Calu3 (cell line): ENCODE measurements at regions not wholly inside any gene's neighbourhood (a gene's known extent, or its start where the extent isn't known, plus 50 kb on each side); places are given as distances from the start of the nearest gene placed in this dataset.

Experiments used
- BruUV-seq: library from RNA; stranded (reverse); fragments of 400-500 nt; replicated peaks from 2 replicates; lab custom pipeline; 2021; lab: Mats Ljungman, UMichigan
- CTCF ChIA-PET: fragments of 300-600 bp; sonication (Branson Sonifier 250); formaldehyde crosslinking; loops from one replicate; lab custom pipeline; 2022; ENCODE audit warnings: antibody characterized with exemption; lab: Charles Lee
- DNase-seq: peaks from one replicate; pipeline ENCODE4 v3.0.0; 2022
- H3K27ac Mint-ChIP-seq: one replicate; pipeline ENCODE4 v1.8.0; 2022; ENCODE audit warnings: mixed read lengths; ENCODE audit not compliant: unreplicated experiment
- H3K27me3 Mint-ChIP-seq: one replicate; pipeline ENCODE4 v1.8.0; 2022; ENCODE audit warnings: mixed read lengths; ENCODE audit not compliant: unreplicated experiment
- H3K36me3 Mint-ChIP-seq: one replicate; pipeline ENCODE4 v1.8.0; 2022; ENCODE audit warnings: mild to moderate bottlenecking, moderate library complexity, mixed read lengths; ENCODE audit not compliant: insufficient read depth, unreplicated experiment
- H3K4me1 Mint-ChIP-seq: one replicate; pipeline ENCODE4 v1.8.0; 2022; ENCODE audit warnings: mild to moderate bottlenecking, low read depth, mixed read lengths; ENCODE audit not compliant: unreplicated experiment
- H3K4me3 Mint-ChIP-seq: one replicate; pipeline ENCODE4 v1.8.0; 2022; ENCODE audit warnings: mild to moderate bottlenecking, low read depth, moderate library complexity, mixed read lengths; ENCODE audit not compliant: unreplicated experiment
- H3K9me3 Mint-ChIP-seq: one replicate; pipeline ENCODE4 v1.8.0; 2022; ENCODE audit warnings: low read depth, mixed read lengths; ENCODE audit not compliant: unreplicated experiment
- intact Hi-C: fragments of 100-400 bp; cut with micrococcal nuclease; formaldehyde crosslinking; loops from one replicate; pipeline ENCODE4 v1.10.0; 2022; ENCODE audit not compliant: unreplicated experiment
- TF ChIP-seq, protein P1 (sequence below): fragments of 200-600 bp; IDR thresholded peaks from one replicate; pipeline ENCODE4 v1.8.0; 2022; ENCODE audit warnings: antibody characterized with exemption; ENCODE audit not compliant: unreplicated experiment

DNA sequence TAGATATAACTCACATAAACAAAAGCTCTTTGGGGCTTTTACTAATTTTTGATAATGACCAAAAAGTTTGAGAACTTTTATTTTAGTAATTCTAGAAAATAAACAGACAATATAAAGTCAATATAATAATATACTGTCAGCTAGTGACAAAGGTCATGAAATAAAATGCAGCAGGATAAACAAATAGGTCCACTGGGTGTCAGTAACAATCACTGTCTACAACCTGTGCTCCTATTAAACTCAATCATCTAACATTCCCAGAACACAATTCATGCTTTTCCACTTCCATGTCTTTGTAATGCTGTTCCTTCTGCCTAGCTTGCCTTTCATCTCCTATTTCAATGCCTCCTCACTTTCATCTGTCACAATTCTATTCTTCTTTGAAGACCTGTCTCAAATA lies 186.1 kb downstream of the GIPC2 start:
- H3K27ac Mint-ChIP-seq: no peak overlapping the region
- TF ChIP-seq, protein P1, sequence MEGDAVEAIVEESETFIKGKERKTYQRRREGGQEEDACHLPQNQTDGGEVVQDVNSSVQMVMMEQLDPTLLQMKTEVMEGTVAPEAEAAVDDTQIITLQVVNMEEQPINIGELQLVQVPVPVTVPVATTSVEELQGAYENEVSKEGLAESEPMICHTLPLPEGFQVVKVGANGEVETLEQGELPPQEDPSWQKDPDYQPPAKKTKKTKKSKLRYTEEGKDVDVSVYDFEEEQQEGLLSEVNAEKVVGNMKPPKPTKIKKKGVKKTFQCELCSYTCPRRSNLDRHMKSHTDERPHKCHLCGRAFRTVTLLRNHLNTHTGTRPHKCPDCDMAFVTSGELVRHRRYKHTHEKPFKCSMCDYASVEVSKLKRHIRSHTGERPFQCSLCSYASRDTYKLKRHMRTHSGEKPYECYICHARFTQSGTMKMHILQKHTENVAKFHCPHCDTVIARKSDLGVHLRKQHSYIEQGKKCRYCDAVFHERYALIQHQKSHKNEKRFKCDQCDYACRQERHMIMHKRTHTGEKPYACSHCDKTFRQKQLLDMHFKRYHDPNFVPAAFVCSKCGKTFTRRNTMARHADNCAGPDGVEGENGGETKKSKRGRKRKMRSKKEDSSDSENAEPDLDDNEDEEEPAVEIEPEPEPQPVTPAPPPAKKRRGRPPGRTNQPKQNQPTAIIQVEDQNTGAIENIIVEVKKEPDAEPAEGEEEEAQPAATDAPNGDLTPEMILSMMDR: no peak
- intact Hi-C loops: no loop called here
- peaks cover 4% of the 10 kb centered on the region for H3K9me3 Mint-ChIP-seq
- H3K4me1 Mint-ChIP-seq: peaks cover 22% of the 10 kb centered on the region
- DNase-seq: no peak
- H3K27me3 Mint-ChIP-seq: no peaks in the 10 kb centered on the region
- no peaks in the 10 kb centered on the region for H3K36me3 Mint-ChIP-seq
- BruUV-seq: no TSS peak
- H3K4me3 Mint-ChIP-seq: no peak overlapping the region
- CTCF ChIA-PET: no interaction called here

DNA sequence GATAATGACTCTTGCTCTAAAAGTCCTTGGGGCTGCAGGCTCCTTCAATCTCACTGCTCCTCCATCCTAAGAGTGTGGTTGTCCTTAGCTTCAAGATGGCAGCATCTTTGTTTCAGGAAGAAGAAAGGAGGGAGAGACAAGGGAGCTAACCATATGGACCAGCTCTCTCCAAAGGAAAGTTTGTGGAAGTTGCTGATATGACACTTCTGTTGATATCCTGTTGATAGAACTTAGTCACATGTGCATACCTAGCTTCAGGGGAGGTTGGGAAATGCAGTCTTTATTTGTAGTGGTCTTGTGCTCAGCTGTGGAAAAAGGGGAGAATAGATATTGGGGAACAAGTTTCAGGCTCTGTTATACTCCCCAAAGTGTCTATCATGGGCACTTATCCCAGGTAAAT lies 186.9 kb downstream of the GIPC2 start:
- Mint-ChIP-seq H3K4me3 (no peak overlapping the region), H3K27me3 (no peaks in the 10 kb centered on the region), H3K4me1 (peaks cover 29% of the 10 kb centered on the region), H3K36me3 (no peaks in the 10 kb centered on the region), H3K9me3 (peaks cover 4% of the 10 kb centered on the region), H3K27ac (no peak overlapping the region)
- no peak for DNase-seq
- CTCF ChIA-PET: no interaction called here
- no TSS peak for BruUV-seq
- TF ChIP-seq, protein P1: no peak
- intact Hi-C loops: no loop called here

DNA sequence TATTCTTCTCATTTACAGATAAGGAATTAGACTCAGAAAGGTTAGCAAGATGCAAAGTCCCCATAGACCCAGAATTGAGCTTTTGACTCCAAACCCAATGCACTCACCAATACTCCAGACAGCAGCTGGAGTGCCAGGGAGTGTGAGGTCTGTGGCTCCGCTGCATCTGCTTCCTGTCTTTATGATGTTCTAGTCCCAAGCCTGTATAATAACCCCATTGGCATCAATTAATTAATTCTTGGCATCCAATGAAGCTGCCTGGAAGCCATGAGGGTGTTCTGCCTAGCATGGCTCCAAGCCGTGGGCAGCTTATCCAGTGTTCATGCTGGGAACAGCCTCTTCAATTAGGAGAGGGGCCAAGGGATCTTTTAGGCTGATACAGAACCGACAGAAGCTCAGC lies 188.7 kb downstream of the GIPC2 start:
- H3K27ac Mint-ChIP-seq: no peak overlapping the region
- no peak for DNase-seq
- no peaks in the 10 kb centered on the region for H3K36me3 Mint-ChIP-seq
- peaks cover 32% of the 10 kb centered on the region for H3K4me1 Mint-ChIP-seq
- no peak overlapping the region for H3K4me3 Mint-ChIP-seq
- no peaks in the 10 kb centered on the region for H3K27me3 Mint-ChIP-seq
- peaks cover 4% of the 10 kb centered on the region for H3K9me3 Mint-ChIP-seq
- intact Hi-C loops: no loop called here
- TF ChIP-seq, protein P1: no peak
- BruUV-seq: no TSS peak
- CTCF ChIA-PET: no interaction called here

DNA sequence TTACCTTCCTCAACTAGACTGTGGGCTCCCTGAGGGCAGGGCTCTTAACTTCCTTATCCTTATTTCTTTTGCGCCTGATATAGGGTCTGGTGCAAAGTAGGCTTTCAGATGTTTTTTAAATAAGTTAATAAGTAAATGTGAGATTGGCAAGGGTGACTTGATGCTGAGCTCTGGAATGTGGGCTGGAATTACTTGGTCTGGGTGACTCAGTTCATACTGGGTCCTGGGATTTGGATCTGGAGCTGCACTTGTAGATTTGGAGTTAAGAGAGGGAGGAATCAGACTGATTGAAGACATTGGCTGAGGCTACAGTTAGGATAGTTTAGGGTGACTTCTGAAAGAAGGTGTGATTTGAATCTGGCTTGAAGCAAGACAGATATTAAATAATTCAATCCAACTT lies 190.9 kb downstream of the GIPC2 start:
- CTCF ChIA-PET: no interaction called here
- Mint-ChIP-seq H3K9me3 (peaks cover 4% of the 10 kb centered on the region), H3K36me3 (no peaks in the 10 kb centered on the region), H3K27ac (peak overlapping the region; percentile 69), H3K4me1 (peaks cover 29% of the 10 kb centered on the region), H3K4me3 (peak overlapping the region; percentile 31), H3K27me3 (no peaks in the 10 kb centered on the region)
- intact Hi-C loops: loop anchor here (5.0 kb wide), 1 partner anchor 89 kb away; no protein-coding TSS in a partner anchor
- no TSS peak for BruUV-seq
- DNase-seq: no peak
- TF ChIP-seq, protein P1: no peak
